GM18868 (cell line): ENCODE measurements at regions not wholly inside any gene's neighbourhood (a gene's known extent, or its start where the extent isn't known, plus 50 kb on each side); places are given as distances from the start of the nearest gene placed in this dataset.
"Not testable (repeated sequence)": the region's sequence is repeated elsewhere in the genome, so short reads cannot be mapped to it uniquely, and the experiment has no call there.

ENCODE experiments used
- ATAC-seq: cut with Tn5 transposase; IDR thresholded peaks from one replicate; pipeline ENCODE4 v1.9.1; 2021; ENCODE audit warnings: mild to moderate bottlenecking, moderate library complexity; ENCODE audit not compliant: unreplicated experiment

GRCh38 chr3:125915437-125915787, 53.6 kb upstream of the ROPN1B start:
- ATAC-seq: not testable (repeated sequence)

GRCh38 chr3:125915792-125916375, 53.1 kb upstream of the ROPN1B start:
- peak; percentile 85 for ATAC-seq

GRCh38 chr3:125916376-125916978, 52.5 kb upstream of the ROPN1B start:
- ATAC-seq: peak; percentile 79

- not testable (repeated sequence) for ATAC-seq
Measured at GRCh38 chr3:125917020-125917549, 51.9 kb upstream of the ROPN1B start.

GRCh38 chr3:125918024-125918423, 51.0 kb upstream of the ROPN1B start:
- not testable (repeated sequence) for ATAC-seq

GRCh38 chr3:125918451-125918850, 50.5 kb upstream of the ROPN1B start:
- ATAC-seq: not testable (repeated sequence)

- ATAC-seq: not testable (repeated sequence)
Measured at GRCh38 chr3:125918866-125919265, 50.1 kb upstream of the ROPN1B start.
